ENCODE measurements at regions not wholly inside any gene's neighbourhood (a gene's known extent, or its start where the extent isn't known, plus 50 kb on each side); places are given as distances from the start of the nearest gene placed in this dataset.

DNA sequence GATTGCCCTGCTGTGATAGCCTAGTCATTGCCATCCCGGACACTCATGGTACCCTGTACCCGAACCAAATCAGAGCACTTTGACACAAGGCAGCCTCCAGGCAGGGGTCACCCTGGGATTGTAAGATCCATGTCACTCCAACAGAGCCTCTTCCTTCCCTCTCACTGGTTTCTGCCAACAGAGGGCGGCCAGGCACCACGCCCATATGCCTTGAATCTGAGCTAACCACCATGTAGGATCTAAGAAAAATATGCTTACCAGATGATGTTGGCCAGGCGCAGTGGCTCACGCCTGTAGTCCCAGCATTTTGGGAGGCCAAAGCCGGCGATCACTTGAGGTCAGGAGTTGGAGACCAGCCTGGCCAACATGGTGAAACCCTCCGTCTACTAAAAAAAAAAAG lies 389.2 kb upstream of the KLF6 start:
- TF ChIP-seq CTCF (IDR thresholded peaks at IDR 0.05; ENCODE audit: borderline replicate concordance, extremely low read depth, low read length, poor library complexity, severe bottlenecking) (peak; percentile 39), EZH2 (IDR thresholded peaks at IDR 0.05; ENCODE audit: borderline replicate concordance, low read depth, low read length, severe bottlenecking) (no peak)

All from DND-41 (cell line).